NCI-H1436 (cell line): ENCODE measurements at regions not wholly inside any gene's neighbourhood (a gene's known extent, or its start where the extent isn't known, plus 50 kb on each side); places are given as distances from the start of the nearest gene placed in this dataset.

Experiments
- DNase-seq: peaks from one replicate; lab custom pipeline; 2025; lab: John Stamatoyannopoulos, UW

- no peak for DNase-seq
These were observed 152.2 kb upstream of the AFDN start for GRCh38 chr6:167674486-167674885.

GRCh38 chr6:167676000-167676665 is 150.6 kb upstream of the AFDN start:
- no peak for DNase-seq

GRCh38 chr6:167676666-167677421 is 149.9 kb upstream of the AFDN start:
- no peak for DNase-seq

GRCh38 chr6:167677422-167677789 is 149.3 kb upstream of the AFDN start:
- no peak for DNase-seq

- peak; percentile 41 for DNase-seq
These were observed 148.3 kb upstream of the AFDN start for GRCh38 chr6:167678102-167679101.

GRCh38 chr6:167679122-167679736 is 147.5 kb upstream of the AFDN start:
- no peak for DNase-seq

- no peak for DNase-seq
These were observed 146.7 kb upstream of the AFDN start for GRCh38 chr6:167679790-167680604.

GRCh38 chr6:167680605-167681149 is 146.0 kb upstream of the AFDN start:
- DNase-seq, result no peak

- no peak for DNase-seq
These were observed 144.6 kb upstream of the AFDN start for GRCh38 chr6:167682125-167682524.

- DNase-seq, result no peak
These were observed 144.1 kb upstream of the AFDN start for GRCh38 chr6:167682546-167683027.

- no peak for DNase-seq
These were observed 143.5 kb upstream of the AFDN start for GRCh38 chr6:167683028-167683862.

GRCh38 chr6:167684276-167685104 is 142.2 kb upstream of the AFDN start:
- DNase-seq, result no peak

GRCh38 chr6:167685654-167686053 is 141.1 kb upstream of the AFDN start:
- no peak for DNase-seq

GRCh38 chr6:167686204-167686893 is 140.4 kb upstream of the AFDN start:
- no peak for DNase-seq

GRCh38 chr6:167687116-167687725 is 139.5 kb upstream of the AFDN start:
- no peak for DNase-seq

GRCh38 chr6:167688123-167688522 is 138.6 kb upstream of the AFDN start:
- DNase-seq, result no peak

- no peak for DNase-seq
These were observed 137.4 kb upstream of the AFDN start for GRCh38 chr6:167689278-167689677.

GRCh38 chr6:167689751-167690150 is 137.0 kb upstream of the AFDN start:
- no peak for DNase-seq
